ENCODE measurements at regions not wholly inside any gene's neighbourhood (a gene's known extent, or its start where the extent isn't known, plus 50 kb on each side); places are given as distances from the start of the nearest gene placed in this dataset.
A peak's percentile ranks its signal among the peaks of the same experiment; 100 is the strongest.
"Not testable (repeated sequence)": the region's sequence is repeated elsewhere in the genome, so short reads cannot be mapped to it uniquely, and the experiment has no call there.

GRCh38 chr16:33009468-33009867 lies 184.6 kb upstream of the TP53TG3C start:
- H3K27me3 Mint-ChIP-seq; H3K9me3 Mint-ChIP-seq; H3K27ac Mint-ChIP-seq; H3K36me3 ChIP-seq (ENCODE audit: insufficient read depth, low read length); H3K4me1 Mint-ChIP-seq; H3K4me3 ChIP-seq (ENCODE audit: low read length); H3K9me3 ChIP-seq (ENCODE audit: low read length); H3K27ac ChIP-seq (ENCODE audit: low read depth, low read length); H3K4me3 Mint-ChIP-seq; H3K4me1 ChIP-seq (ENCODE audit: insufficient read depth, low read length); H3K36me3 Mint-ChIP-seq; H3K27me3 ChIP-seq (ENCODE audit: insufficient read depth, low read length, poor library complexity, severe bottlenecking); POLR2A ChIA-PET; CTCF ChIA-PET: not testable (repeated sequence)
- peak in 1 of 5 donors; percentile 1 for DNase-seq

- H3K27ac ChIP-seq (ENCODE audit: low read depth, low read length); H3K4me1 ChIP-seq (ENCODE audit: insufficient read depth, low read length); CTCF ChIA-PET; H3K36me3 Mint-ChIP-seq; H3K27ac Mint-ChIP-seq; H3K9me3 ChIP-seq (ENCODE audit: low read length); H3K27me3 Mint-ChIP-seq; H3K4me3 Mint-ChIP-seq; H3K27me3 ChIP-seq (ENCODE audit: insufficient read depth, low read length, poor library complexity, severe bottlenecking); H3K9me3 Mint-ChIP-seq; DNase-seq; H3K4me3 ChIP-seq (ENCODE audit: low read length); POLR2A ChIA-PET; H3K36me3 ChIP-seq (ENCODE audit: insufficient read depth, low read length); H3K4me1 Mint-ChIP-seq: not testable (repeated sequence)
Measured at GRCh38 chr16:33027121-33027520, 166.9 kb upstream of the TP53TG3C start.

DNA sequence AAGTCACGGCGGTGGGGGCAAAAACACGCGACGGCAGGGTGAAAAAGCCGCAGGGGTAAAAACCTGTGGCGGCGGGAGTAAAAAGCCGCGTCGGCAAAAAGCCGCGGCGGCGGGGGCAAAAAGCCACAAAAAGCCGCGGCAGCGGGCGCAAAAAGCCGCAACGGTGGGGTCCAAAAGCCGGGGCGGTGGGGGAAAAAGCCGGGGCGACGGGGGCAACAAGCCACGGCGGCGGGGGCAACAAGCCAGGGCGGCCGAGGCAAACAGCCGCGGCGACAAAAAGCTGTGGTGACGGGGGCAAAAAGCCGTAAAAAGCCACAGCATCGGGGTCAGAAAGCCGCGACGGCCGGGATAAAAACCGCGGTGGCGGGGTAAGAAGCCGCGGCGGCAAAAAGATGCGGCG lies 166.1 kb upstream of the TP53TG3C start:
- not testable (repeated sequence) for H3K4me1 ChIP-seq (ENCODE audit: insufficient read depth, low read length); H3K36me3 Mint-ChIP-seq

GRCh38 chr16:33028707-33029390 lies 165.2 kb upstream of the TP53TG3C start:
- H3K27me3 Mint-ChIP-seq; CTCF ChIA-PET; H3K4me1 ChIP-seq (ENCODE audit: insufficient read depth, low read length); H3K36me3 Mint-ChIP-seq; H3K27ac ChIP-seq (ENCODE audit: low read depth, low read length); H3K27me3 ChIP-seq (ENCODE audit: insufficient read depth, low read length, poor library complexity, severe bottlenecking); H3K9me3 Mint-ChIP-seq; H3K27ac Mint-ChIP-seq; POLR2A ChIA-PET; H3K4me3 ChIP-seq (ENCODE audit: low read length); H3K4me1 Mint-ChIP-seq; H3K9me3 ChIP-seq (ENCODE audit: low read length); H3K4me3 Mint-ChIP-seq; H3K36me3 ChIP-seq (ENCODE audit: insufficient read depth, low read length): not testable (repeated sequence)
- DNase-seq, result peak in 1 of 5 donors; percentile 22

More for the DNA sequence above, 166.1 kb upstream of the TP53TG3C start:
- H3K4me1 Mint-ChIP-seq; H3K9me3 Mint-ChIP-seq; H3K4me3 ChIP-seq (ENCODE audit: low read length); POLR2A ChIA-PET; H3K27me3 Mint-ChIP-seq; H3K27ac ChIP-seq (ENCODE audit: low read depth, low read length); CTCF ChIA-PET; H3K27me3 ChIP-seq (ENCODE audit: insufficient read depth, low read length, poor library complexity, severe bottlenecking); H3K36me3 ChIP-seq (ENCODE audit: insufficient read depth, low read length); H3K4me3 Mint-ChIP-seq; H3K27ac Mint-ChIP-seq; DNase-seq; H3K9me3 ChIP-seq (ENCODE audit: low read length): not testable (repeated sequence)

DNA sequence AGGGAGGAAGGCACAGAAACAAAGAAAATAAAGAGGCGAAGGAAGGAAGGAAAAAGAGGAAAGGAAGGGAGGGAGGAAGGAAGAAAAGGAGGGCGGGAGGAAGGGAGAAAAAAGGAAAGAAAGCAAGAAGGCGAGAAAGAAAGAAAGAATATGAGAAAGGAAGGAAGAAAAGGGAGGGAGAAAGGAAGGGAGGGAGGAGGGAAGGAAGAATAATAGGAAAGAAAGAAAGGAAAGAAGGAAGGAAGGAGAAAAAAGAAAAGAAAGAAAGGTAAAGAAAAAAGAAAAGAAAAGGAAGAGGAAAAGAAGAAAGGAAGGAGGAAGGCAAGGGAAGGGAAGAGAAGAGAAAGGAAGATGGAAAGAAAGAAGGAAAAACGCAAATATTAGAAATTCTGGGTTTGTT lies 145.2 kb upstream of the TP53TG3C start:
- H3K27ac Mint-ChIP-seq; H3K4me1 ChIP-seq (ENCODE audit: insufficient read depth, low read length); H3K36me3 Mint-ChIP-seq; H3K36me3 ChIP-seq (ENCODE audit: insufficient read depth, low read length); POLR2A ChIA-PET; H3K4me3 ChIP-seq (ENCODE audit: low read length); H3K9me3 ChIP-seq (ENCODE audit: low read length); H3K4me3 Mint-ChIP-seq; H3K27ac ChIP-seq (ENCODE audit: low read depth, low read length); DNase-seq; H3K27me3 ChIP-seq (ENCODE audit: insufficient read depth, low read length, poor library complexity, severe bottlenecking); CTCF ChIA-PET; H3K27me3 Mint-ChIP-seq; H3K9me3 Mint-ChIP-seq; H3K4me1 Mint-ChIP-seq: not testable (repeated sequence)

DNA sequence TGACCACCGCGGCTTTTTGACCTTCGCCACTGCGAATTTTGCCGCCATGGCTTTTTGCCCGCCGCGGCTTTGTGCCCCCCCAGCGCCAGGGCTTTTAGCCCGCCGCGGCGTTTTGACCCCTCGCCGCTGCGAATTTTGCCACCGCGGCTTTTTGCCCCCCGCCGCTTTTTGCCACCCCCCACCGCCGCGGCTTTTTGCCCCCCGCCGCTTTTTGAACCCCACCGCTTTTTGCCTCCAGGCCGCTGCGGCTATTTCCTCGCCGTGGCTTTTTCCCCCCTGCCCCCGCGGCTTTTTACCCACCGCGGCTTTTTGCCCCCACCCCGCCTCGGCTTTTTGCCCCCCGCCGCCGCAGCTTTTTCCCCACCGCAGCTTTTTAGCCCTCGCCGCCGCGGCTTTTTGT lies 134.8 kb upstream of the TP53TG3C start:
- no peak overlapping the region for H3K4me3 Mint-ChIP-seq

GRCh38 chr16:33059654-33060421 lies 134.2 kb upstream of the TP53TG3C start:
- H3K27ac ChIP-seq (ENCODE audit: low read depth, low read length); H3K9me3 ChIP-seq (ENCODE audit: low read length); POLR2A ChIA-PET; H3K4me3 Mint-ChIP-seq; H3K4me1 ChIP-seq (ENCODE audit: insufficient read depth, low read length); H3K4me1 Mint-ChIP-seq; H3K27me3 Mint-ChIP-seq; CTCF ChIA-PET; H3K9me3 Mint-ChIP-seq; H3K27me3 ChIP-seq (ENCODE audit: insufficient read depth, low read length, poor library complexity, severe bottlenecking); H3K36me3 ChIP-seq (ENCODE audit: insufficient read depth, low read length); H3K36me3 Mint-ChIP-seq; H3K4me3 ChIP-seq (ENCODE audit: low read length); H3K27ac Mint-ChIP-seq: not testable (repeated sequence)
- peak in 1 of 5 donors; percentile 14 for DNase-seq

More for the DNA sequence above, 134.8 kb upstream of the TP53TG3C start:
- peak in 1 of 5 donors; percentile 24 for DNase-seq
- Histone ChIP-seq H3K4me1 (ENCODE audit: insufficient read depth, low read length) (no peaks in the 10 kb centered on the region), H3K36me3 (ENCODE audit: insufficient read depth, low read length) (no peaks in the 10 kb centered on the region), H3K27me3 (ENCODE audit: insufficient read depth, low read length, poor library complexity, severe bottlenecking) (no peaks in the 10 kb centered on the region), H3K27ac (ENCODE audit: low read depth, low read length) (no peak overlapping the region), H3K9me3 (ENCODE audit: low read length) (no peaks in the 10 kb centered on the region), H3K4me3 (ENCODE audit: low read length) (no peak overlapping the region)
- Mint-ChIP-seq H3K27ac (no peak overlapping the region), H3K4me1 (no peaks in the 10 kb centered on the region), H3K27me3 (no peaks in the 10 kb centered on the region), H3K9me3 (no peaks in the 10 kb centered on the region), H3K36me3 (no peaks in the 10 kb centered on the region)
- ChIA-PET CTCF (no interaction called here), POLR2A (no interaction called here)

GRCh38 chr16:33062763-33063162 lies 131.3 kb upstream of the TP53TG3C start:
- H3K4me3 Mint-ChIP-seq; H3K27ac ChIP-seq (ENCODE audit: low read depth, low read length); CTCF ChIA-PET; H3K4me1 ChIP-seq (ENCODE audit: insufficient read depth, low read length); H3K27me3 Mint-ChIP-seq; H3K27ac Mint-ChIP-seq; H3K36me3 ChIP-seq (ENCODE audit: insufficient read depth, low read length); H3K4me1 Mint-ChIP-seq; H3K4me3 ChIP-seq (ENCODE audit: low read length); H3K9me3 Mint-ChIP-seq; H3K36me3 Mint-ChIP-seq; DNase-seq; H3K27me3 ChIP-seq (ENCODE audit: insufficient read depth, low read length, poor library complexity, severe bottlenecking); H3K9me3 ChIP-seq (ENCODE audit: low read length); POLR2A ChIA-PET: not testable (repeated sequence)

Measured in CD8-positive, alpha-beta memory T cell (primary cell).